GM21390 (cell line): ENCODE measurements at regions not wholly inside any gene's neighbourhood (a gene's known extent, or its start where the extent isn't known, plus 50 kb on each side); places are given as distances from the start of the nearest gene placed in this dataset.
"Not testable (repeated sequence)": the region's sequence is repeated elsewhere in the genome, so short reads cannot be mapped to it uniquely, and the experiment has no call there.

Experiments used
- ATAC-seq: cut with Tn5 transposase; IDR thresholded peaks from one replicate; pipeline ENCODE4 v1.9.1; 2021; ENCODE audit not compliant: unreplicated experiment

DNA sequence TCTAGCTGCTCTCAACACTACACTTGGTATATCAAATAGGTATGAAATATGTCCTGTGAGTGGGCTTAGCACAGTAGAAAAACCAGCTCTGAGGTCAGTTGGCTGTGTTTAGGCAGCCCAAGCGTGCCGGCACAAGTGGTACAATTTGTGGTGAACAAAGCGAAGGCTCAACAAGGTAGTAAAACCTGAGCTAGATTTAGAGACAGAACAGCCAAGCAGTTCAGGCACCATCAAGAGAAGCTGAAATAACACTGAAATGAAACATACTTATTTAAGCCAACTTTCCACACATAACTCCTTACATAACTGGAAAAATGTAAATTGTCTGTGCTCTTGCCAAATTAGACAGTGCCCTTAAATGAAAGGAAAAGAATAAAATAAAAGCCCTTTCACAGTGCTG lies 596.8 kb upstream of the FBXO33 start:
- no peak for ATAC-seq

DNA sequence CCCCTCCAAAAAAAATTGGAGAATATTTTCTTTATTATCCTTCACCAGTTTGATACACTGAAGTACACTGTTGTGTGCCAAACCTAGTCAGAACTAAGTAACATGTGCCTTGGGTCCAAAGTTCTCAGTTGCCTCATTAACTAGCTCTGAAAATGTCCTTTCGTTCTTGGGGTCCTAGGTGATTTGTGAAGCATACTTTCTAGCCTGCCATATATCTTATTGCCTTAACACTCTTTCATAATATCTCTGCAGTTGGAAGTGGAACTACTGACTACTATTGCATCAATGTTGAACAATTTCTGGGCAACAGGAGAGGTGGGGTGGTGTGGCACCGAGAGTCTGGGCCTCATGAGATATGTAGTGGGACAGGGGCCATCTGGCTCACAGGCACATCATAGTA lies 592.9 kb upstream of the FBXO33 start:
- ATAC-seq, result no peak

DNA sequence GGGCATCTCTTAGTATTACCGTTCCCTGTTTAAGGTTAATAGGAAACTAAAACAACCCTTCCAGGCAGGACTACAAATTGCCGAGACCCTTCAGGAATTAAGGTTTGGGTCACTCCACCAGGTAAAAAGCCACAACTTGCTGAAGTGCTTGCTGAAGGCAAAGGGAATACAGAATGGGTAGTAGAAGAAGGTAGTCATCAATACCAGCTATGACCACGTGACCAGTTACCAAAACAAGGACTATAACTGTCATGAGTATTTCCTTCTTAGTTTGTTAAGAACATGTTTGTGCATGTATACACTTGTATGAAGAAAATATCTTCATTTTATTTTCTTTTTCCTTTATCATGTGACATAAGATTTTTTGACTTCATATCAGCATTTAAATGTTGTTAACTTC lies 578.7 kb upstream of the FBXO33 start:
- ATAC-seq, result no peak

DNA sequence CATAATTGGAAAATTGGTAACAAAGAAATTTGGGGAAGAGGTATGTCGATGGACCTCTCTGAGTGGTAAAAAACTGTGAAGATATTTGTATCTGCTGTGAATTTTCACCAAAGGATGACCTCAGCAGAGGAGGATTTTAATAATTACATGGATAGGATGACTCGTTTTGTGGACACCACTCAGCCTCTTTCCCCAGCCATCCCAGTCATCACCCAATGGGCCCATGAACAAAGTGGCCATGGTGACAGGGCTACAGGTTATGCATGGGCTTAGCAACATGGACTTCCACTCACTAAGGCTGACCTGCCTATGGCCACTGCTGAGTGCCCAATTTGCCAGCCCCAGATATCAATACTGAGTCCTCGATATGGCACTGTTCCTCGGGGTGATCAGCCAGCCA lies 577.5 kb upstream of the FBXO33 start:
- ATAC-seq, result no peak

GRCh38 chr14:40008345-40008744 lies 576.1 kb upstream of the FBXO33 start:
- not testable (repeated sequence) for ATAC-seq

DNA sequence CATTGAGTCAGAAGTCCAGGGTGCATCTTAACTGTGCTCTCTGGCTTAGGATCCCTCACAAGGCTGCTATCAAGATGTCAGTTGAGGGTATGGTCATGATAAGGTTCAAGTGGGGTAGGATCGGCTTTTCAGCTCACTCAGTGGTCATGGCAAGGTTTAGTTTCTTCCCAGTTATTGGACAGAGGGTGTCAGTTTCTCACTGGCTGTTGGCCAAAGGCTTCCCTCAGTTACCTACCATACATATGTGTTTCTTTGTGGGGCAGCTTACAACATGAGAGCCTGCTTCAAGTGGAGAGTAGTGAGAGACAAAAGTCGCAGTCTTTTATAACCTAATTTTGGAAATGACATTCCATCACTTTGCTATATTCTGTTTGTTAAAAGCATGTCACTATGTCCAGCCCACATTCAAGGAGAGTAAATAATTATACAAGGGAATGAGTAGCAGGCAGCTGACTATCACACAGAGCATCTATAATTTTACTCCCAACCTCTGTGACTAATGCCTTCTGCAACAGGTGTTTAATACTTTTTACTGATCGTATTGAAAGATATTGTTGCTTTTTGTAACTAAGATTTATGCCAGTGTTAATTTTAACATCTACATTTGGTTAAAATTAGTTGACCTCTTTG lies 572.8 kb upstream of the FBXO33 start:
- no peak for ATAC-seq

DNA sequence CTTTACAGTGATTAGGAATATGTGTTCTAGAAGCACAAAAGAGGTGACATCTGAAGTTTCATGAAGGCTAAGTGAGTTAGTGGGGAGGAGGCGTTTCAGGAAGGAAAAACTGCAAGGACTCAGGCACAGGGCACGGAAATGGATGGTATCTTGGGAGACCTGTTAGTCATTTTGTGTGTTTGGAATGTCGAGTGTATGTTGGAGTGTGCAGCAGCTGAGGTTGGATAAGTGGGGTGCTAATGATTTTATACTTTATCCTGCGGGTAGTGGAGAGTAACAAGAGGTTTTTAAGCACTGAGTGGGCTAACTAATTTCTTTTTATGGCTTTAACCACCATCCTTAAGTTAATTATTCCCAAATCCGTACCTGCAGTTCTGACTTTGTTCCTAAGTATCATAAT lies 571.5 kb upstream of the FBXO33 start:
- ATAC-seq, result no peak

GRCh38 chr14:39998854-39999253 lies 566.6 kb upstream of the FBXO33 start:
- no peak for ATAC-seq

DNA sequence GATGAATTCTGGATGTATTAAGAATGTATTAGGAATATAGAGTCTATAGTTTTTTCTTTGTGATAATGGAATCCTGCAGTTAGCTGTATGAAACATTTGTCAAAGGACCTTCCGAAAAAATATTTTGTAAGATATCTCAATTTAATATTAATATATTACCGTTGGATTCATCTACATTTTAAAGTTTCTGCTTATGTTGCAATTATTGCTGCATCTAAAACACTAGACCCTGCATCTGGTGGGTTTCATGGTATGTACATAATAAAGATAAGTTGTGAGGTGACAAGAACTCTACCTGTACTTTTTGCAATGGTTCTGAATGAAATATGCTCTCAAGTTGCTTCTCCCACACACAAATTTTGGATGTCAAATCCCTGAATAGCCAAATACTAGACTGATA lies 565.9 kb upstream of the FBXO33 start:
- ATAC-seq, result no peak

DNA sequence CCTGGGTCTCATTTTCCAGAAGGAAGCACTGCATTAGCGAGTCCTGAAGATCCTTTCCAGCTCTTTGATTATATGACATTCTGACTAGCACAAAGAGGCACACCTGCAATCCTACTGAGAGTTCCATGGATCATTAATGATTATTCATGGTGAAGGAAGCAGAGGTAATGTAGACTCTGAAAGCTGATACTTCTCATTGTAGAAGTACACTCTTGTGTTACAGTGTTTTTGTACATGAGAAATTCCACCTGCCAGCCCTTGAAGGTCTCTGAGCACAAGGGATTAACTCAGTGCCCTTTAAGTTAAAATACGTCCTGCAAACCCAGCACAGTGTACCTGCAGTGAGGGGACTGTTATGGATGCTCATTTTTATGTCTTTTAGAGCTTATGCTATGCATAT lies 558.8 kb upstream of the FBXO33 start:
- no peak for ATAC-seq

DNA sequence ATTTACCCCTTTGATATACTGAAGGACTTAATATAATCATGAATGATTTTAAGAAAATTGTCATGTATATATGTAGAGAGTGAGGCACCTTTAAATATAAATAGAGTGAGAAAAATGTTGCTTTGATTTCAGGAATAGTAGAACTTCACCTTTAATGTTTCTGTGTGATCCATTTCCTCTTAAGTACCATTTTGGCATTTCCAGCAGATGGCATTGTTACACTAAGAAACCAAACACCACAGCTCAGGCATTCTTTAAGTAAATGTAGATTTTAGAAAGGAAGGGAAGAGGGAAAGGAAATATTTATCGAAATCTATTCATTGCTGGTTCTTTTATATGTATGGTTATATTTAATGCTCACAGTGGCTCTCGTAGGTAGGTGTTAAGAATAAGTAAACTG lies 556.7 kb upstream of the FBXO33 start:
- ATAC-seq, result no peak

GRCh38 chr14:39984323-39984722 lies 552.1 kb upstream of the FBXO33 start:
- ATAC-seq, result no peak

GRCh38 chr14:39977198-39977597 lies 545.0 kb upstream of the FBXO33 start:
- no peak for ATAC-seq

DNA sequence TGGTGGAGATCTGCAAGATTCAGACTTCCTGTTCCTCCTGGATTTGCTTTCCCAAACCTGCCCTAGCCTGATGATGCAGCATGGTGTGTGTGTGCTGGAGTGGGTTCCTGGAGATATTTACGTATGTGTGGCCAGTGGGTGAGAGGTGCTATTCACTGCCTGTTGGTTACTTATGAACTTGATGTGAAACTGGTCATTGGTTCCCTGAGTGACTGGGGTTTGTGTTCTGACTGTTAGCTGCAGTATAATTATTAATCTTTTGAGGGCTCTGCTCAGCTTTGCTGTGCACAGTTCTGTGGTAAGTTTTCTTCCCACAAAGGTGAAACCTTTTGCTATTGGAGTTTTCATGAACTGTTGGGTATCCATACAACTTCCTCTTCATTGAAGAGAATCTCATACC lies 541.8 kb upstream of the FBXO33 start:
- ATAC-seq, result peak; percentile 93

GRCh38 chr14:39972704-39973103 lies 540.5 kb upstream of the FBXO33 start:
- ATAC-seq, result no peak

DNA sequence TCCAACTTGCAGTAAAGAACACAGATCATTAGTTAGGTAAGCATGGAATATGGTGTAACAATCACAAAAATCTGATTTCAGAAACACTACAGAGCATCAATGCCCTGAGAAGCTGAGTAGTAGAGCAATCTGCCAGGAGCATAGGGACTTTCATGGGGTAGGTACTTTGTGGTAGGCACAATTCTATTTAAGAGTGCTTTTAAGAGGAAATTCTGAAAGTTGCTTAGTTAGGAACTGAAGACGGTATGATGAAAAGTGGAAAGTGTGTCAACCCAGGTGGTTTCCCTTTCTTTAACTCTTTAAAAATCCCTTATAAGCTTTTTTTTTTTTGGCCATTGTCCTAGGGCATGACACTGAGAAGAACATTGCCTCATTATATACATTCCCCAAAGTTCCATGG lies 535.7 kb upstream of the FBXO33 start:
- no peak for ATAC-seq

- ATAC-seq, result no peak
Observed at GRCh38 chr14:39957987-39958386, 525.8 kb upstream of the FBXO33 start.

DNA sequence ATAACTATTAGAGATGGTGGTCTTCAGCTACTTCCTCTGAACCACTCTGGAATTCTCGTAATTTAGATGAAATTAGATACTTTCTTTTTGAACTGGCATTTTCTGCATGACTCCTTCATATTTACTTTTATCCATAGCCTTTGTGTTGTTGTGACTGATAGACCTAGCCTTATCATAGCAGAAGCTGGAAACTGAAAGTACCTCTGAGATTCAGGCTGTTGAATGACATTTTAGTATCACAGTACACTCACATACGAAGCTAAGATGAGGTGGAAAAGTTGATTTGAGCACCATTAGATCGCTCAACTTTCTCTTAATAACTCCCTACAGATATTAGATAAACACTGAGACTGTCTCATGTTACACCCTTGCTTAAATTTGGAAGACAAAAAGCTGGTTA lies 525.1 kb upstream of the FBXO33 start:
- peak; percentile 53 for ATAC-seq

GRCh38 chr14:39956372-39956771 lies 524.1 kb upstream of the FBXO33 start:
- ATAC-seq, result no peak

DNA sequence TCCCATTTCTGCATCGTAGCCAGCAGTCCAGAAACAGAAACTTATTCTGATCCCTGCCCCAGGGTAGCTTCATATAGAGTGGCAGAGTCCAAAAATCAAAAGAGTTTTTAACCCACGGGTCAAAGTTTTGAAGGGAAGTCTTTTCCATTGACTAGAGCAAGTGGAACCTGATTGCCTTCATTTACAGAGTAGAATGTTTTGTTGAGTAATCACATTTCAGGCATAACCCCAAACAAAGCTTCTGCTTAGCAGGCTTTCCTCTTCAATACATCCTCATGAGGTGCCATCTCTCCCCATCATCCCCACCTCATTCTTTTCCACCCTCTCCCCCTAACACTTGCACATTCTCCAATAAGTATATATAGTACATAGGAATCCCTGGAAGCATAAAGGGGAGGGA lies 516.0 kb upstream of the FBXO33 start:
- ATAC-seq, result no peak

DNA sequence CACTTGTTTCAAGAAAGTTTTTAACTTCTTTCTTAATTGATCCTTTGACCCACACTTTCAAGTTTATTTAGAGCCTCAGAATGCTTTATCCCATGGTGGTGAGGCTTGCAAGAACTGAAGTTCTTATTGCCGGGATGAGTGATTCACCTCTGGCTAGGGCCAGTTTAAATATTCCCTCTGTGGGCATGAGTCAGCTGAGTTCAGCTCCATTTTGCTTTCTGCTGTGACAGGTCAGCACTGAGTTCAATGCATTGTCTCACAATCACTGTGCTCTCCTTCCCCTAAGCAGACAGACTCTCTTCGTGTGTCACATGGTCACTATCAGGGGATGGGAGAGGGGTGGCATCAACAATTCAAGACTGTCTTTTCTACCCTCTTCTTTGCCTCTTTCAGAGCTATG lies 514.6 kb upstream of the FBXO33 start:
- no peak for ATAC-seq

DNA sequence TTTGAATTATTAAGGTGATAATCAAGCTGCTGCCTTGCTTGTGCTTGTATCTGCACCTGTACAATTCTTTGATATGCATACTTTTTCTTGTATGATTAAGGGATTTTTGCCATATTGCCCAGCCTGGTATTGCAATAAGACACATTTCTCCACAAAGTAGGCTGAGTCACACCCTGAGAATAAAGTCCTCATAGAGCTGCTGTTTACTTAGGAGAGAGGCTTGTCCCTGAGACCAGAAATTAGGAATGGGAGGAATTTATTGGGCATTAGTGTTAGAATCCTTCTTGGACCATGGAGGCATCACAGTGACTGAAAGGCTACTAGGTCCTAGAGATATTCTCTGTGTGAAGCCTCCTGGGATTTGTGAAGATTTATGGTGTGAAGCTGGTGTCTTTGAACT lies 506.8 kb upstream of the FBXO33 start:
- ATAC-seq, result no peak

- ATAC-seq, result peak; percentile 96
Observed at GRCh38 chr14:39912192-39913100, 480.2 kb upstream of the FBXO33 start.
